ENCODE measurements at regions not wholly inside any gene's neighbourhood (a gene's known extent, or its start where the extent isn't known, plus 50 kb on each side); places are given as distances from the start of the nearest gene placed in this dataset.
"Not testable (repeated sequence)": the region's sequence is repeated elsewhere in the genome, so short reads cannot be mapped to it uniquely, and the experiment has no call there.

DNA sequence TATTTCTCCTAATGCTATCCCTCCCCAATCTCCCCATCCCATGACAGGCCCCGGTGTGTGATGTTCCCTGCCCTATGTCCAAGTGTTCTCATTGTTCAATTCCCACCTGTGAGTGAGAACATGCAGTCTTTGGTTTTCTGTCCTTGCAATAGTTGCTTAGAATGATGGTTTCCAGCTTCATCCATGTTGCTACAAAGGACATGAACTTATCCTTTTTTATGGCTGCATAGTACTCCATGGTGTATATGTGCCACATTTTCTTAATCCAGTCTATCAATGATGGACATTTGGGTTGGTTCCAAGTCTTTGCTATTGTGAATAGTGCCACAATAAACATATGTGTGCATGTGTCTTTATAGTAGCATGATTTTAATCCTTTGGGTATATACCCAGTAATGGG lies 51.3 kb upstream of the RIOK2 start:
- H3K9me3 ChIP-seq (ENCODE audit: control insufficient read depth in 1 of 2, low read length in 2 of 2); H3K4me1 ChIP-seq (ENCODE audit: control insufficient read depth in 1 of 2, insufficient read depth in 2 of 2, low read length in 2 of 2); H3K4me3 ChIP-seq (ENCODE audit: low read depth in 1 of 2, low read length in 2 of 2): not testable (repeated sequence)

DNA sequence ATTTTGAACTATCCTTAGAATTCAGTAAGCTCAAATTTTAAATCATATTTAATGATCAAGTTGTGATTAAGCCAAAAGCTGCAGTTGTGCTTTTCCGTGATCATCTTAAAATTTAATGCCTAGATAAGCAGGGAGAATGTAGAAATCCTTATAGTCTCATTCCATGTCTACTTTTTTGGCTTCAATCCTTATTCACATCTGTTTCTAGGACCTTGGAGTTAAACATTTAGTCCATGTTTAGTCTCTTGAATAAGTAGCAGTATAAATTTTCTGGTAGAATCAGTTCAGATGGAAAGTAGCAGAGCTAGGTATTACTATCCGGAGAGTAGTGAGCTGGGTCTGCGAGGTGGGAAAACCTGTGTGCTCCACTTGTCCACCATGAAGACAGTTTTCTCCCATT lies 59.3 kb upstream of the RIOK2 start:
- Histone ChIP-seq H3K27me3 (ENCODE audit: low read depth, low read length) (no peaks in the 10 kb centered on the region), H3K36me3 (ENCODE audit: control insufficient read depth in 1 of 2, insufficient read depth in 2 of 2, low read length in 2 of 2) (no peaks in the 10 kb centered on the region), H3K4me1 (ENCODE audit: control insufficient read depth in 1 of 2, insufficient read depth in 2 of 2, low read length in 2 of 2) (no peaks in the 10 kb centered on the region), H3K27ac (ENCODE audit: low read length) (no peak overlapping the region), H3K9me3 (ENCODE audit: control insufficient read depth in 1 of 2, low read length in 2 of 2) (no peaks in the 10 kb centered on the region), H3K4me3 (ENCODE audit: low read depth in 1 of 2, low read length in 2 of 2) (no peak overlapping the region)

More for the DNA sequence above, 51.3 kb upstream of the RIOK2 start:
- not testable (repeated sequence) for H3K27ac ChIP-seq (ENCODE audit: low read length); H3K27me3 ChIP-seq (ENCODE audit: low read depth, low read length); H3K36me3 ChIP-seq (ENCODE audit: control insufficient read depth in 1 of 2, insufficient read depth in 2 of 2, low read length in 2 of 2)

- Histone ChIP-seq H3K4me1 (ENCODE audit: control insufficient read depth in 1 of 2, insufficient read depth in 2 of 2, low read length in 2 of 2) (no peaks in the 10 kb centered on the region), H3K4me3 (ENCODE audit: low read depth in 1 of 2, low read length in 2 of 2) (no peak overlapping the region), H3K27ac (ENCODE audit: low read length) (no peak overlapping the region), H3K36me3 (ENCODE audit: control insufficient read depth in 1 of 2, insufficient read depth in 2 of 2, low read length in 2 of 2) (no peaks in the 10 kb centered on the region), H3K27me3 (ENCODE audit: low read depth, low read length) (no peaks in the 10 kb centered on the region), H3K9me3 (ENCODE audit: control insufficient read depth in 1 of 2, low read length in 2 of 2) (no peaks in the 10 kb centered on the region)
Observed at GRCh38 chr5:97243353-97243752, 60.3 kb upstream of the RIOK2 start.

DNA sequence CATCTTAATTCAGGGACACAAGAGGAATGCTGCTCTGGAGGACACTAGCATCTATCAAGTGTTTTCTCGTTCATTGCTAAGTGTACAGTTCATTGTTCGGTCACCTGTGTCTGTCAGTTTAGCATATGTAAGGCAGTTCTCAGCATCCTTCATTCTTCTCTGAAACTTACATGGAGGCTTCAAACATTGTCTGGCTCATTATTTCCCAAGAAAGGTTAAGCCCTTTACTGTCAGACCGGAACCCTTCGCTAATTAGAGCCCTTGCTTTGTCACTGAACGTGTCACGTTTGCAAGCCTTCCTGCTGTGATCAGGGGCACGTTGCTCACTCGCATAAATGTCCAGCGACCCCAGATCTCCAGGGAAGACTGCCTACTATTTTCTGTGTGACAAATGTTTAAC lies 62.3 kb upstream of the RIOK2 start:
- no peak overlapping the region for H3K27ac ChIP-seq (ENCODE audit: low read length)
- no peaks in the 10 kb centered on the region for H3K36me3 ChIP-seq (ENCODE audit: control insufficient read depth in 1 of 2, insufficient read depth in 2 of 2, low read length in 2 of 2)
- H3K4me3 ChIP-seq (ENCODE audit: low read depth in 1 of 2, low read length in 2 of 2) = no peak overlapping the region
- H3K9me3 ChIP-seq (ENCODE audit: control insufficient read depth in 1 of 2, low read length in 2 of 2) = no peaks in the 10 kb centered on the region
- H3K27me3 ChIP-seq (ENCODE audit: low read depth, low read length) = no peaks in the 10 kb centered on the region
- H3K4me1 ChIP-seq (ENCODE audit: control insufficient read depth in 1 of 2, insufficient read depth in 2 of 2, low read length in 2 of 2) = no peaks in the 10 kb centered on the region

GRCh38 chr5:97250113-97250512 lies 67.1 kb upstream of the RIOK2 start:
- peaks cover 0 to 11% of the 10 kb centered on the region in 2 donors for H3K9me3 ChIP-seq (ENCODE audit: control insufficient read depth in 1 of 2, low read length in 2 of 2)
- H3K27ac ChIP-seq (ENCODE audit: low read length) = no peak overlapping the region
- H3K4me3 ChIP-seq (ENCODE audit: low read depth in 1 of 2, low read length in 2 of 2) = no peak overlapping the region
- H3K36me3 ChIP-seq (ENCODE audit: control insufficient read depth in 1 of 2, insufficient read depth in 2 of 2, low read length in 2 of 2) = no peaks in the 10 kb centered on the region
- H3K27me3 ChIP-seq (ENCODE audit: low read depth, low read length) = no peaks in the 10 kb centered on the region
- no peaks in the 10 kb centered on the region for H3K4me1 ChIP-seq (ENCODE audit: control insufficient read depth in 1 of 2, insufficient read depth in 2 of 2, low read length in 2 of 2)

GRCh38 chr5:97266076-97266475 lies 83.0 kb upstream of the RIOK2 start:
- Histone ChIP-seq H3K27ac (ENCODE audit: low read length) (no peak overlapping the region), H3K4me3 (ENCODE audit: low read depth in 1 of 2, low read length in 2 of 2) (no peak overlapping the region)

GRCh38 chr5:97266576-97266975 lies 83.5 kb upstream of the RIOK2 start:
- Histone ChIP-seq H3K27me3 (ENCODE audit: low read depth, low read length) (no peaks in the 10 kb centered on the region), H3K36me3 (ENCODE audit: control insufficient read depth in 1 of 2, insufficient read depth in 2 of 2, low read length in 2 of 2) (no peaks in the 10 kb centered on the region), H3K9me3 (ENCODE audit: control insufficient read depth in 1 of 2, low read length in 2 of 2) (peaks cover 0 to under 1% of the 10 kb centered on the region in 2 donors), H3K4me1 (ENCODE audit: control insufficient read depth in 1 of 2, insufficient read depth in 2 of 2, low read length in 2 of 2) (no peaks in the 10 kb centered on the region), H3K27ac (ENCODE audit: low read length) (no peak overlapping the region), H3K4me3 (ENCODE audit: low read depth in 1 of 2, low read length in 2 of 2) (no peak overlapping the region)

More at GRCh38 chr5:97266076-97266475, 83.0 kb upstream of the RIOK2 start:
- Histone ChIP-seq H3K36me3 (ENCODE audit: control insufficient read depth in 1 of 2, insufficient read depth in 2 of 2, low read length in 2 of 2) (no peaks in the 10 kb centered on the region), H3K27me3 (ENCODE audit: low read depth, low read length) (no peaks in the 10 kb centered on the region), H3K4me1 (ENCODE audit: control insufficient read depth in 1 of 2, insufficient read depth in 2 of 2, low read length in 2 of 2) (no peaks in the 10 kb centered on the region), H3K9me3 (ENCODE audit: control insufficient read depth in 1 of 2, low read length in 2 of 2) (no peaks in the 10 kb centered on the region)

DNA sequence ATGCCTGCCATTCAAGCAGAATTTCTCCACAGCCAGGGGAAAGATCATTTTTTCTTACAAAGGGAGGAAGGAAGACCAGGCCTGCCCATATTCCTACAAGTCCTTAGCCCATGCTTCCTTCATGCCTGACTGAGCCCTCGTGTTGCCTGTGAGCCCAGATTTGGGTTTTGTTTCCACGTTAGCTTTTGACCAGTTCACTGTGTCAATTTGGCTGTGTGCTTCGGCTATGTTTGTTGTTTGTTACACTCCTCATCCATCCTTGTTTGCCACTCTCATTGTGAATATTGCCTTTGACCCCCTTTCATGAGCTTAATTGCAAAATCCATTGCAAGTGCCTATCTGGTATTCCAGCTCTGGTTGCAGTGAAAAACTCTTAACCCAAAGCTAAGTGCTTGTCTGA lies 84.7 kb upstream of the RIOK2 start:
- Histone ChIP-seq H3K27me3 (ENCODE audit: low read depth, low read length) (no peaks in the 10 kb centered on the region), H3K9me3 (ENCODE audit: control insufficient read depth in 1 of 2, low read length in 2 of 2) (peaks cover 0 to 8% of the 10 kb centered on the region in 2 donors), H3K4me1 (ENCODE audit: control insufficient read depth in 1 of 2, insufficient read depth in 2 of 2, low read length in 2 of 2) (no peaks in the 10 kb centered on the region), H3K27ac (ENCODE audit: low read length) (no peak overlapping the region), H3K4me3 (ENCODE audit: low read depth in 1 of 2, low read length in 2 of 2) (no peak overlapping the region), H3K36me3 (ENCODE audit: control insufficient read depth in 1 of 2, insufficient read depth in 2 of 2, low read length in 2 of 2) (no peaks in the 10 kb centered on the region)

- Histone ChIP-seq H3K36me3 (ENCODE audit: control insufficient read depth in 1 of 2, insufficient read depth in 2 of 2, low read length in 2 of 2) (no peaks in the 10 kb centered on the region), H3K4me3 (ENCODE audit: low read depth in 1 of 2, low read length in 2 of 2) (no peak overlapping the region), H3K27me3 (ENCODE audit: low read depth, low read length) (no peaks in the 10 kb centered on the region), H3K9me3 (ENCODE audit: control insufficient read depth in 1 of 2, low read length in 2 of 2) (peaks cover 0 to 11% of the 10 kb centered on the region in 2 donors), H3K27ac (ENCODE audit: low read length) (no peak overlapping the region), H3K4me1 (ENCODE audit: control insufficient read depth in 1 of 2, insufficient read depth in 2 of 2, low read length in 2 of 2) (no peaks in the 10 kb centered on the region)
Observed at GRCh38 chr5:97276474-97277120, 93.5 kb upstream of the RIOK2 start.

DNA sequence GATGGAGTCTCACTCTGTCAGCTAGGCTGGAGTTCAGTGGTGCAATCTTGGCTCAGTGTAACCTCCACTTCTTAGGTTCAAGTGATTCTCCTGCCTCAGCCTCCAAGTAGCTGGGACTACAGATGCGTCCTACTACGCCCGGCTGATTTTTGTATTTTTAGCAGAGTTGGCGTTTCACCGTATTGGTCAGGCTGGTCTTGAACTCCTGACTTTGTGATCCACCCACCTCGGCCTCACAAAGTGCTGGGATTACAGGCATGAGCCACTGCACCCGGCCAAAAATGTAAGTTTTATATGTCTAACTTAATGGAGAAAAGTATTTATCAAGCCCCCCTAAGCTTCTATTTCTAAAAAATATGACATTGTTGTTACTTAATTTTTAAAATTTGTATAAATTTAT lies 98.2 kb upstream of the RIOK2 start:
- H3K27ac ChIP-seq (ENCODE audit: low read length) = no peak overlapping the region
- H3K36me3 ChIP-seq (ENCODE audit: control insufficient read depth in 1 of 2, insufficient read depth in 2 of 2, low read length in 2 of 2) = no peaks in the 10 kb centered on the region
- H3K9me3 ChIP-seq (ENCODE audit: control insufficient read depth in 1 of 2, low read length in 2 of 2) = peaks cover 0 to 8% of the 10 kb centered on the region in 2 donors
- H3K27me3 ChIP-seq (ENCODE audit: low read depth, low read length) = no peaks in the 10 kb centered on the region
- H3K4me1 ChIP-seq (ENCODE audit: control insufficient read depth in 1 of 2, insufficient read depth in 2 of 2, low read length in 2 of 2) = no peaks in the 10 kb centered on the region
- no peak overlapping the region for H3K4me3 ChIP-seq (ENCODE audit: low read depth in 1 of 2, low read length in 2 of 2)

DNA sequence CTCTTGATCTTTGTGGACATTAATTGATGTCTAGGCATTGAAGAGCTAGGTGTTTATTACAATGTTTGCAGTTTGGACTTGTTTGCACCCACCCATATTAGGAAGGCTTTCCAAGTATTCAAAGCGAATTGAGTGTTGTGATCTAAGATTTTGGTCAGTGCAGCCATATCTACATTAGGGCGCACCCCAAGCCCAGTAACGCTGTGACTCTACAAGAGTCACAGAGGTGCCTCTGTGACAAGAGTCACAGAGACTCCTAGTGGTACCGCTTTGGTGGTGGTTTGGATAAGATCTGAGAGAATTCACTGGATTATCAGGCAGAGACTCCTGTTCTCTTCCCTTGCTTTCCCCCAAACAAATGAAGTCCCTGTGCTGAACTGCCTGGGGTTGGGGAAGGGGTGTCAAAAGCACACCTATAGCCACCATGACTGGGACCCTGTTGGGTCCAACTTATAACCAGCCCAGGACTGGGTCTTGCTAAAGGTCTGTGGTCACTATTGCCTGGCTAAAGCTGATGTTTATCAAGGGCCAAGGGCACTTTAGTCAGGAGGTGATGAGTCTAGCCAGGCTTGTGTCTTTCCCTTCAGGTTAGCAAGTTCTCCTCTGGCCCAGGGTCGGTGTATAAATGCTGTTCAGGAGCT lies 114.1 kb upstream of the RIOK2 start:
- Histone ChIP-seq H3K27ac (ENCODE audit: low read length) (no peak overlapping the region), H3K4me1 (ENCODE audit: control insufficient read depth in 1 of 2, insufficient read depth in 2 of 2, low read length in 2 of 2) (no peaks in the 10 kb centered on the region), H3K4me3 (ENCODE audit: low read depth in 1 of 2, low read length in 2 of 2) (no peak overlapping the region), H3K36me3 (ENCODE audit: control insufficient read depth in 1 of 2, insufficient read depth in 2 of 2, low read length in 2 of 2) (no peaks in the 10 kb centered on the region), H3K27me3 (ENCODE audit: low read depth, low read length) (no peaks in the 10 kb centered on the region), H3K9me3 (ENCODE audit: control insufficient read depth in 1 of 2, low read length in 2 of 2) (peaks cover 0 to 3% of the 10 kb centered on the region in 2 donors)

GRCh38 chr5:97297704-97298091 lies 114.7 kb upstream of the RIOK2 start:
- peaks cover 0 to 3% of the 10 kb centered on the region in 2 donors for H3K9me3 ChIP-seq (ENCODE audit: control insufficient read depth in 1 of 2, low read length in 2 of 2)
- no peak overlapping the region for H3K4me3 ChIP-seq (ENCODE audit: low read depth in 1 of 2, low read length in 2 of 2)
- H3K27ac ChIP-seq (ENCODE audit: low read length) = no peak overlapping the region
- H3K4me1 ChIP-seq (ENCODE audit: control insufficient read depth in 1 of 2, insufficient read depth in 2 of 2, low read length in 2 of 2) = no peaks in the 10 kb centered on the region
- no peaks in the 10 kb centered on the region for H3K36me3 ChIP-seq (ENCODE audit: control insufficient read depth in 1 of 2, insufficient read depth in 2 of 2, low read length in 2 of 2)
- no peaks in the 10 kb centered on the region for H3K27me3 ChIP-seq (ENCODE audit: low read depth, low read length)
